PC-3 (cell line): ENCODE measurements at regions not wholly inside any gene's neighbourhood (a gene's known extent, or its start where the extent isn't known, plus 50 kb on each side); places are given as distances from the start of the nearest gene placed in this dataset.

Experiments
- CTCF ChIP-seq: fragments of 300-600 bp; sonication (generic); conservative IDR thresholded peaks from 2 replicates; pipeline ENCODE4 v1.5.1; 2017; ENCODE audit warnings: antibody characterized with exemption, low read depth, mild to moderate bottlenecking, low read length
- EZH2 ChIP-seq: fragments of 300-600 bp; sonication (generic); IDR thresholded peaks from one replicate; pipeline ENCODE4 v1.6.1; 2017; ENCODE audit warnings: antibody characterized with exemption, mild to moderate bottlenecking, low read length; ENCODE audit not compliant: unreplicated experiment

GRCh38 chr4:62661821-62662220 is 1461.7 kb downstream of the ADGRL3 start:
- TF ChIP-seq CTCF (no peak), EZH2 (no peak)
